ENCODE measurements at regions not wholly inside any gene's neighbourhood (a gene's known extent, or its start where the extent isn't known, plus 50 kb on each side); places are given as distances from the start of the nearest gene placed in this dataset.

DNA sequence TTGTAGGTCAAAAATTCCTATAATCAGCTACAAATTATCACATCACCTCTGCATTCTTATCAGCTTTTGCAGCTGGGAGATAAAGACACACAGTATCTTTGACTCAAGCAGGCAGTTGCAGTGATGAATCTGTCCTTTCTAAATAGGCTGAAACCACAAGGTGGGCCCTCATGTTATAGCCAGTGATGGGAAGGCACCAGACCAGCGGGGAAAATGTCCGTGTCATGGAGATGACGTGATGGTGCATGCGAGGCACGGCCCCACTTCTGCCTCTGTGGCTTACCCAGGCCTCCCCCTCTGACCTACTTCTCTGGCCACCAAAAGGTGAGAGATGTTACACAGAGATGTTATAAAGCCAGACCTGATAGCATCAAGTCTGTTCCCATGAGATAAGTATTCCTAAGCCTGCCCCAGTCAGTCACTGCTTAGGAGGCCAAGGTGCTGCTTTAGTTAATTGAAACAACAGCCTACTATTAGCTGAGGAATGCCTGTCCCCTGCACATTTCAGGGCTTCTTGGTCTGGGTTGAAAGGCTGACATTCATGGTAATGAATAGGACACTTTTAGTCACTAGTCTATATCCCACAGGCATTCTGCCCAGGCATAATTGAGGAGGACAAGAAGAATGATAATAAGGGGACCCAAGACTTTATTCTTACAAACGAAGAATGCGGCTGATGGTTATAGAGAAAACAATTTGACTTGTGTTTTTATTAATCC is 327.9 kb downstream of the LPIN1 start:
- peak in 2 of 3 donors; percentile 50 to 77 for DNase-seq (ENCODE audit: low read depth in 2 of 3, low spot score in 2 of 3)

- DNase-seq (ENCODE audit: low read depth in 2 of 3, low spot score in 2 of 3) = no peak
These were observed 328.4 kb downstream of the LPIN1 start for GRCh38 chr2:12074845-12075217.

- no peak for DNase-seq (ENCODE audit: low read depth in 2 of 3, low spot score in 2 of 3)
These were observed 329.2 kb downstream of the LPIN1 start for GRCh38 chr2:12075603-12076002.

DNA sequence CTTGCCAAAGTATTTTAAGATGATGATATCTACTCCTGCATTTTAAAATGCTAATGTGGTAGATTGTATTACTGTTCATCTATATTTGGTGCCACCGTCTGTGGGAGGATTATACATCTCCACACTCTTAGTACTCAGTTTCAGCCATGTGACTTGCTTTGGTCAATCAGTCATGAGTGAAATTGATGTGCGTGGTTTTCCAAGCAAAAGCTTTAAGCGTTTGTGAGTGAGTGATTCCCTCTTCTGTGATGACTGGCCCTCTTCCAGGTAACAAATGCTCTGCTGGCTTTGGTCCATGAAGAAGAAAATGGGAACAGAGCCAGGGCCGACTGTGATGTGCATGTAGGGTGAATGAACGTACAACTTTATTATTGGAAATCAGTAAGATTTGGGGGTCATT is 330.4 kb downstream of the LPIN1 start:
- DNase-seq (ENCODE audit: low read depth in 2 of 3, low spot score in 2 of 3) = no peak

GRCh38 chr2:12080360-12080759 is 333.9 kb downstream of the LPIN1 start:
- no peak for DNase-seq (ENCODE audit: low read depth in 2 of 3, low spot score in 2 of 3)

- DNase-seq (ENCODE audit: low read depth in 2 of 3, low spot score in 2 of 3) = no peak
These were observed 335.2 kb downstream of the LPIN1 start for GRCh38 chr2:12081481-12082210.

DNA sequence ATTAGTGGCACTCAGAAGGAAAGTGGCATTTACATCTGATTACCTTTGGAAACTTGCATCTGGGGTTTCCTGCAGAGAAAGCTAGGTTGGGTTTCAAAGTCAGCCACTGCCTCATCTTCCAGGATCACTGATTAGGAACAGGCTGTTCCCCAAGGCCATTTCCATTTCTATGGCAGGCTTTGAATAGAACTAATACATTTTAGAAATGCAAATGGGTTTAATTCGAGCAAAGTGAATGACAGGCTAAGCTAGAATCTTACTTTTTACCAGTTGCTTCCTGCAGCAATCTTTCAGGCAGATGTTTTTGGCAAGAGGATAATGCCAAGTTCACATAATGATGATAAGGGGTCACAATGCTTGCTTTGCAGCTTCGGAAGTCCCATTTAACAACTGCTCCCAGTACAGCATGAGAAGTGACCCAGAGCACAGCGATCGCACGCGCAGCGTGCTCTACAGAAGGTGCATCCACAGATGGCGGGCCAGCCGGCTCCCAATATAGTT is 336.7 kb downstream of the LPIN1 start:
- no peak for DNase-seq (ENCODE audit: low read depth in 2 of 3, low spot score in 2 of 3)

GRCh38 chr2:12083713-12084419 is 337.4 kb downstream of the LPIN1 start:
- no peak for DNase-seq (ENCODE audit: low read depth in 2 of 3, low spot score in 2 of 3)

DNA sequence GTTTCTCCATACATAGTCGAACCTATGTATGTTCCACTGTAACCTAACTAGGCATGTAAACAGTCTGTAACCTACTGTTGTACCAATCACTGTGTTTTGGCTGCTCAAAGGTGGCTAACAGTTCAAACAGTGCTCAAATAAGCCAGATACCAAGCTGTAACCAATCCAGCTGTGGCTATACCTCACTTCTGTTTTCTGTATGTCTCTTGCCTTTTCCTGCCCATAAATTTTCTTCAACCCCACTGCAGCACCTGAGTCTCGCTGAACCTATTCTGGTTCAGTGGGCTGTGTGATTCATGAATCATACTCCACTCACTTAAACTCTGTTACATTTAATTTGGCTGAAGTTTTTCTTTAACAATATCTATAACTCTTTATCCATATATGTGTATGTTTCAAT is 340.7 kb downstream of the LPIN1 start:
- peak in 2 of 3 donors; percentile 40 to 61 for DNase-seq (ENCODE audit: low read depth in 2 of 3, low spot score in 2 of 3)

DNA sequence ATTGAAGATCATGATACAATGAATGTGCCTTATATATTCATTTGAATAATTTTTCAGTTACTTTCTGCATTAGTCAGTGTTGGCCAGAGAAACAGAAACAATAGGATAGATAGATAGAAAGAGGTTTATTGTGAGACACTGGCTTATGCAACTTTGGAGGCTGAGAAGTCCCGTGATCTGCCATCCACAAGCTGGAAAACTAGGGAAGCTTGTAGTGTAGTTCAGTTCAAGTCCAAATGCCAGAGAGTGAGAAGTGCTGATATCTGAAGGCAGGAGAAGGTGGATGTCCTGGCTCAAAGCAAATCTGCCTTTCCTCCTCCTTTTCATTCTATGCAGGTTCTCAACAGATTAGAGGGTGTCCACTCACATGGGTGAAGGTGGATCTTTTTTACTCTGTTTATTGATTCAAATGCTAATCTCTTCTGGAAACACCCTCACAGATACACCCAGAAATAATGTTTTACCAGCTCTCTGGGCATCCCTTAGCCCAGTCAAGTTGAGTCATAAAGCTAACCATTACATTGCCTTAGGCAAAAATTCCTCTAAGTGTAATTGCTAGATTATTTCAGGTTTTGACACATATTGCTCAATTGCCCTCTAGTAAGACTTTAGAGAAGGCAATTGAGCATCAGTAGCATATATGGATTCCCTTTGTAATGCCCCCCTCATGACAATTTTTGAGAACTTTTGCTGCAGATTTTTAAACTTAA is 341.4 kb downstream of the LPIN1 start:
- no peak for DNase-seq (ENCODE audit: low read depth in 2 of 3, low spot score in 2 of 3)

DNA sequence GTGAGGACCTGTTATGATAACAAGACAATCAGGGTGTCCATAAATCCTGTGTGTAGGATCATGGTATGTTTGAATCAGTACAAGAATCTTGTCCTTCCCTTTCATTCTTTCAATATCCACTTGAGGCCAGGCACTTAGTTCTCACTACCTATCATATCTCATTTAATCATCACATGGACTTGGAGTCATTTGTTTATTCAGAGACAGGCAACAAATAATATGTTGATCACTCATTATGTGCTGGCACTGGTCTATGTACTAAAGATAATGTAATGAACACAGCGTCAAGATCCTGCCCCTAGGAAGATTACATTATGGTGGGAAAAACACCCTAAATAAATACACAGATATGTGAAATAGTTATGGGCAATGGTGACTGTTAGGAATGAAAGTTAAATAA is 342.6 kb downstream of the LPIN1 start:
- no peak for DNase-seq (ENCODE audit: low read depth in 2 of 3, low spot score in 2 of 3)

- DNase-seq (ENCODE audit: low read depth in 2 of 3, low spot score in 2 of 3) = no peak
These were observed 343.1 kb downstream of the LPIN1 start for GRCh38 chr2:12089496-12089895.

- no peak for DNase-seq (ENCODE audit: low read depth in 2 of 3, low spot score in 2 of 3)
These were observed 343.6 kb downstream of the LPIN1 start for GRCh38 chr2:12090072-12090471.

DNA sequence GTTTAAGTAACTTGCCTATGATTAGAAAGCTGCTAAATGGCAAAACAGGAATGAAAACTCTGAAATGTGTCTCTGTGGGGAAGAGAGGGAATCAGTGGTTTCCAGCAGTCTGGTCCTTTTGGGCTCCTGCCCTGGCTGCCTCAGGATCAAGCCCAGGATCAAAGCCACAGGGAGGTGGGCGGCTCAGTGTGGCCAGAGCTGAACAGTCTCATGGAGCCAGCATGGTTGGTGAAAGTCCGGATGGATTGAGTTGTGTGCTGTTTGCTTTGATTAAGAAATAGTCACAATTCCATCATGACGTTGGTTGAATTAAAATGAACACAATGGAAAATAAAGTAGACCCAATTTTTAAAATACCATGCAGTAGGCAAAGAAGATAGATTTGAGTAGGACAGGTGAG is 344.2 kb downstream of the LPIN1 start:
- DNase-seq (ENCODE audit: low read depth in 2 of 3, low spot score in 2 of 3) = no peak

GRCh38 chr2:12091201-12091806 is 344.9 kb downstream of the LPIN1 start:
- DNase-seq (ENCODE audit: low read depth in 2 of 3, low spot score in 2 of 3) = no peak

DNA sequence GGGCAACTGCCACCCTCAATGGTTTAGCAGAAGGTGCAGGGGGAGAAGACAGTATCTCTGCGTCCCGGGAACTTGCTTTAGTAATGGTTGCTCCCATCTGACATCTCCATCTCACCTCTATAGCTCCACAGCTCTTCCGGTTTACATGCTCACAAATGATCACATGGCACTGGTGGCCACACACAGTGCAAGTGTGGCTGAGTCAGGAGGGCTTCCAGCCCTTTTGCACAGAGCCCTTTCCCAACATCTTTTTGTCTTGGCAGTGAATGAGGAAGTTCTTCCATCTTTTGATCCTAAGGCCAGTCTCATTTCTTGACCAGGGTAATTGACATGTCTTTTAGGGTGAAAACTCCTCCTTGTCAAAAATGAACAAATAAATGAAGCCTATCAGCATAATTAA is 347.7 kb downstream of the LPIN1 start:
- DNase-seq (ENCODE audit: low read depth in 2 of 3, low spot score in 2 of 3) = no peak

DNA sequence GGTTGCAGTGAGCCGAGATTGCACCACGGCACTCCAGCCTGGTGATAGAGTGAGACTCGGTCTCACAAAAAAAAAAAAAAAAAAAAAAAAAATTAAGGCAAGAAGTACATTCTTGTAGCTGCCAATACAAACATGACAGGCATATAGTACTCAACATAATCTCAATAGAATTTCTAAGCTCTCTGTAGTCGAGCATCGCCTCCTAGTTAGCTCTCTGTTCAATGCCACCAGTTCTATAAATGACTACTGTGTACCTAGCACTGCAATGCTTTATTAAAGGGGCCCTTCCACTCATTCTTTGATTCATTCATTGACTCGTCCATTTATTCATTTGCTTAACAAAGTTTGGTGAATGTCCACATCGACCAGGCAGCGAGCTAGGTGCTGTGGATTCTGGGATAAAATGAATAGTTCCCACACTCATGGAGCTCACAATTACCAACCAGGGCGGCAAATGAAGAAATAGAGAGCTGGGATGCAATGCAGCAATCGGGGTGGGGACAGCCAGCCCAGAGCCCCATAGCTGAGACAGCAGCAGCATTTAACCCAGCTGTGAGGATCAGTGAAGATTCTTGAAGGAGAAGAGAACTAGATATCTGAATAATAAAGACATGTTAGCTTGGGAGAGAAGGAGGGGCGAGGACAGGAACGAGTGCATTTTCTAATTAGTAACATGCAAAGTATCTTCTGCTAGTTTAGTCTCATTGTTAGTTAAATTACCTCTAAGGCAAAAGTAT is 349.8 kb downstream of the LPIN1 start:
- DNase-seq (ENCODE audit: low read depth in 2 of 3, low spot score in 2 of 3) = no peak

DNA sequence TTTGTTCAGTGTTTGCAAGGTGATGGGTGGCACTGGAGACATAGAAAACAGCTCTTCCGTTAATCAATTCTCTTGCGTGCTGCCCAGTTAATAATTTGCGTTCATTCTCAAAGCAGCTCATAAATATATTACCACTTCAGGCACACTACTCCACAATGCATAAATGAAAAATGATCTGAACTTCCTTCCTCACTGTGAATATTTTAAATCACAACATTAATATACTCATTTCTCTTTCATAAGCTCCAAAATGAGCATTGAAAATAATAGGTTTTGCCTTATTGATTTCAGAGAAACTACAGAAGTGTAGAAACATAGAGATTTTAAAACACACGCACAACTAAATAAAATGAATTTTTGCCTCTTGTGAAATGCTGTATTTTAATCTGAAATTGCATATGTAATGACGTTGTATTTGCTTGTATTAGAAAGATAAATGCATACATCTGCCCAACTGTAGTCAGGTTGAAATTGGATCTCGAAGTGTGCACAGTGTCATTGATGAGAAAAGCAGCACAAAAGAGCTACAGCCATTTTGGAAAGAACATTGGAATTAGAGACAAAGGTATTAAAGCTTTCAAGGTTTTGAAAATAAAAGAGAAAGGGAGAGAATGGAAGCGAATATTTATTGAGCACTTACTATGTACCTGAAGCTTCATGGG is 350.5 kb downstream of the LPIN1 start:
- no peak for DNase-seq (ENCODE audit: low read depth in 2 of 3, low spot score in 2 of 3)

DNA sequence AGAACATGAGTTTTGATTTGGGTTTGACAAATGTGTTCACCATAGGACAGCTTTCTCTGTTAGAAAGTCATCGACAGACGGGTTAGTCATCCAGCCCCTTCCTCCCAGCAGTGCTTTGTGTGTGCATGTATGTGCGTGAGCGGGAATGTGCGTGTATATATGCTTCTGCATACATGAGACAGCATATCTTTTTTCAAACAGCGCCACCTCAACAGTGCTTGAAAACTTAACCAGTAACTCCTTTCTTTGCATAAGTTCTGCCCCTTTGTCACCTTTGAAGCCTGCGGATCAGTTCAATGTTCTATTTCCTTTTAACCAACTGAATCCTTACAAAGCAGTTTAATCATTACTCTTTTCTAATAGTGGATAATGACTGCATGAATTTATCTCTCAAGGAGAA is 351.4 kb downstream of the LPIN1 start:
- DNase-seq (ENCODE audit: low read depth in 2 of 3, low spot score in 2 of 3) = no peak

Measured in hematopoietic multipotent progenitor cell (in vitro differentiated cells).